Karpas-422 (cell line): ENCODE measurements at regions not wholly inside any gene's neighbourhood (a gene's known extent, or its start where the extent isn't known, plus 50 kb on each side); places are given as distances from the start of the nearest gene placed in this dataset.
"Not testable (repeated sequence)": the region's sequence is repeated elsewhere in the genome, so short reads cannot be mapped to it uniquely, and the experiment has no call there.

Source experiments
- DNase-seq: peaks from one replicate; pipeline ENCODE4 v3.0.0-alpha.2; 2015
- H2AFZ ChIP-seq: fragments of 200-600 bp; sonication (generic); 2 replicates; pipeline ENCODE4 v1.6.1; 2014; ENCODE audit warnings: antibody characterized with exemption, low read length, mixed read lengths
- H3K27ac ChIP-seq: fragments of 200-600 bp; sonication (generic); 2 replicates; pipeline ENCODE4 v1.5.1; 2014; ENCODE audit warnings: mild to moderate bottlenecking, low read length, moderate library complexity
- H3K27me3 ChIP-seq: fragments of 200-600 bp; sonication (generic); 2 replicates; pipeline ENCODE4 v1.6.1; 2014; ENCODE audit warnings: low read length, mixed read lengths
- H3K36me3 ChIP-seq: fragments of 200-600 bp; sonication (generic); 2 replicates; pipeline ENCODE4 v1.6.1; 2014; ENCODE audit warnings: low read length, mixed read lengths; ENCODE audit not compliant: insufficient read depth
- H3K4me1 ChIP-seq: fragments of 200-600 bp; sonication (generic); 2 replicates; pipeline ENCODE4 v1.6.1; 2014; ENCODE audit warnings: mild to moderate bottlenecking, low read length, mixed read lengths
- H3K4me2 ChIP-seq: fragments of 200-600 bp; sonication (generic); 2 replicates; pipeline ENCODE4 v1.6.1; 2014; ENCODE audit warnings: low read length, low read depth, mild to moderate bottlenecking; ENCODE audit not compliant: poor library complexity, severe bottlenecking
- H3K4me3 ChIP-seq: fragments of 200-600 bp; sonication (generic); 2 replicates; pipeline ENCODE4 v1.5.1; 2014; ENCODE audit warnings: mild to moderate bottlenecking, antibody characterized with exemption, low read length, mixed read lengths
- H3K79me2 ChIP-seq: fragments of 200-600 bp; sonication (generic); 2 replicates; pipeline ENCODE4 v1.6.1; 2014; ENCODE audit warnings: mild to moderate bottlenecking, low read length, mixed read lengths
- H3K9ac ChIP-seq: fragments of 200-600 bp; sonication (generic); 2 replicates; pipeline ENCODE4 v1.6.0; 2014; ENCODE audit warnings: low read length
- H3K9me2 ChIP-seq: fragments of 200-600 bp; sonication (generic), shearing (Covaris generic); replicated peaks from 2 replicates; pipeline ENCODE4 v1.6.0; 2014; ENCODE audit warnings: mild to moderate bottlenecking, low read length, moderate library complexity; ENCODE audit not compliant: insufficient read depth
- H3K9me3 ChIP-seq: fragments of 300-700, 200-600 bp; sonication (generic); 2 replicates; pipeline ENCODE4 v1.6.1; 2014; ENCODE audit warnings: low read length, mixed read lengths
- H4K20me1 ChIP-seq: fragments of 200-600 bp; sonication (generic); 2 replicates; pipeline ENCODE4 v1.6.1; 2014; ENCODE audit warnings: mild to moderate bottlenecking, antibody characterized with exemption, low read length, low read depth; ENCODE audit not compliant: insufficient read depth

DNA sequence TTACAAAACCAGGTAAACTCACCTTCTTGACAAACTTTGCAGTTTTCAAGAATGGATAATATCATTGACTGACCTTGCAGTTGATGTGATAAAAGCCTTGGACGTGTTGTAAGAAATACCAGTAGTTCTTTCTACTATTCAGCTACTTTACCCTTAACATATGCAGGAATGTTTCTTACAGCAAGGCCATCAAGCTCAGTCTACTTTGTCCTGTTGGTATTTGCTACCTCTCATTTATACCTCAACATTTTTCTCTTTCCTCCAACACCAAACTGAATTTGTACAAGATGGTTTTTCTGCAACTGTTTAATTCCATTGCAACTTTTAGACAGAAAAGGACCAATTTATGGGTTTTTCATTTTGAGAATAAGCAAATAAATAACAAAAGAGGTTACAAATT, 147.4 kb upstream of the BCHE start:
- Histone ChIP-seq H3K9me2 (no peaks in the 10 kb centered on the region), H4K20me1 (no peaks in the 10 kb centered on the region), H3K36me3 (no peaks in the 10 kb centered on the region), H3K9ac (no peak overlapping the region), H3K27ac (no peak overlapping the region), H3K27me3 (no peaks in the 10 kb centered on the region), H3K79me2 (no peaks in the 10 kb centered on the region), H2AFZ (no peak overlapping the region), H3K4me3 (no peak overlapping the region), H3K4me2 (no peak overlapping the region), H3K9me3 (no peaks in the 10 kb centered on the region; the same call in none of the 2 replicates), H3K4me1 (no peaks in the 10 kb centered on the region)
- DNase-seq = no peak

DNA sequence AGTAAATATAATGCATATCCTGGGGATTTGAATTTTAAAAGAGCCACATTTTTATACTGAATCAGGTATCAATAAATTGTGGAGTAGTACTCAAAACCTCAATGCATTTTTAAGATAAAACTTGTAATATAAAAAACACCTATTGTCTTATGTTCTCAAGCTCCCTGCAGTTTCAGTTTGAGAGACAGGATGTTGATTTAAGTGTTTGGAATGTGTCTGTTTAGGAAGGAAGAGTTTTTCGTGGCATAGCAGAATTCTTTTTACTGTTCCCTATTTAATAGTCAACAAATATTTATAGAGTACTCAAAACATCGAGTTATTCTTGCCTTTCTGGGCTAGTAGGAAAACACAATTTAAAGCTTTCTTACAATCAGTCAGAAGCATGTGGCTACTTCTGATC, 146.1 kb upstream of the BCHE start:
- Histone ChIP-seq H3K27ac (no peak overlapping the region), H2AFZ (no peak overlapping the region), H3K4me2 (no peak overlapping the region), H3K27me3 (no peaks in the 10 kb centered on the region), H3K79me2 (no peaks in the 10 kb centered on the region), H3K9ac (no peak overlapping the region), H3K4me1 (no peaks in the 10 kb centered on the region), H3K4me3 (no peak overlapping the region), H3K36me3 (no peaks in the 10 kb centered on the region), H3K9me2 (no peaks in the 10 kb centered on the region), H4K20me1 (no peaks in the 10 kb centered on the region), H3K9me3 (no peaks in the 10 kb centered on the region; the same call in none of the 2 replicates)
- no peak for DNase-seq

DNA sequence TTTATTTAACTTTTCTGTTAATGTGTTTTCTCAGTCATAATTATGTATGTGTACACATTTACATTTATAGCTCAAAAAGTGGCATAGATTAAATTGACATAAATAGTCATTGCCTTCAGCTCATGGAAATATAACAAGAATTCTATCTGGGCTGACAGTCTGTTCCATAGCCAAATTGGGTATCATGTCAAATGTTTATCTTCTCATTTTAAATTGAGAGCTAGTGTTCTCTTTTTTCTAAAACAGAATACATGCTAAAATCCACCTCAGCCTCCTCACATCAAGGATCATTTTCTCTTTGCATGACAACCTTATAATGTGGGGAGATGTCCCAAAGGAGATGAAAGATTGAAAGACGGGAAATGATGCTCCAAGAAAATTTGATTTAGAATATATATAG, 144.1 kb upstream of the BCHE start:
- no peaks in the 10 kb centered on the region for H3K36me3 ChIP-seq
- peaks cover 8% of the 10 kb centered on the region for H3K9me3 ChIP-seq
- DNase-seq = no peak
- H3K4me3 ChIP-seq = no peak overlapping the region
- no peaks in the 10 kb centered on the region for H3K9me2 ChIP-seq
- no peak overlapping the region for H3K27ac ChIP-seq
- no peaks in the 10 kb centered on the region for H3K79me2 ChIP-seq
- H2AFZ ChIP-seq = no peak overlapping the region
- H3K9ac ChIP-seq = no peak overlapping the region
- no peaks in the 10 kb centered on the region for H4K20me1 ChIP-seq
- no peaks in the 10 kb centered on the region for H3K27me3 ChIP-seq
- no peaks in the 10 kb centered on the region for H3K4me1 ChIP-seq
- no peak overlapping the region for H3K4me2 ChIP-seq

DNA sequence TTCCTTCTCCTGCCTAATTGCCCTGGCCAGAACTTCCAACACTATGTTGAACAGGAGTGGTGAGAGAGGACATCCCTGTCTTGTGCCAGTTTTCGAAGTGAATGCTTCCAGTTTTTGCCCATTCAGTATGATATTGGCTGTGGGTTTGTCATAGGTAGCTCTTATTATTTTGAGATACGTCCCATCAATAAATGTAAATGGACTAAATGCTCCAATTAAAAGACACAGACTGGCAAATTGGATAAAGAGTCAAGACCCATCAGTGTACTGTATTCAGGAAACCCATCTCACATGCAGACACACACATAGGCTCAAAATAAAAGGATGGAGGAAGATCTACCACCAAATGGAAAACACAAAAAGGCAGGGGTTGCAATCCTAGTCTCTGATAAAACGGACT, 123.6 kb upstream of the BCHE start:
- not testable (repeated sequence) for DNase-seq, H3K27ac ChIP-seq, H3K36me3 ChIP-seq, H3K9me3 ChIP-seq, H4K20me1 ChIP-seq, H3K79me2 ChIP-seq, H2AFZ ChIP-seq, H3K4me2 ChIP-seq, H3K9ac ChIP-seq, H3K9me2 ChIP-seq, H3K4me3 ChIP-seq, H3K27me3 ChIP-seq, H3K4me1 ChIP-seq

DNA sequence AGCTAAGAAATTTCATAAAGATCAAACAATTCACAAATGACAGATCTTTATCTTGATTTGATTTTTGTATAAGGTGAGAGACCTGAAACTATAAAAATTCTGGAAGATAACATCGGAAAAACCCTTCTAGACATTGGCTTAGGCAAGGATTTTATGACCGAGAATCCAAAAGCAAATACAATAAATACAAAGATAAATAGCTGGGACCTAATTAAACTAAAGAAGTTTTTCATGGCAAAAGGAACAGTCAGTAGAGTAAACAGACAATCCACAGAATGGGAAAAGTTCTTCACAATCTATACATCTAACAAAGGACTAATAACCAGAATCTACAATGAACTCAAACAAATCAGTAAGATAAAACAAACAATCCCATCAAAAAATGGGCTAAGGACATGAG, 116.9 kb upstream of the BCHE start:
- Histone ChIP-seq H3K4me1 (no peaks in the 10 kb centered on the region), H3K9me3 (peaks cover 13% of the 10 kb centered on the region), H2AFZ (no peak overlapping the region), H3K27me3 (no peaks in the 10 kb centered on the region), H3K27ac (no peak overlapping the region), H4K20me1 (no peaks in the 10 kb centered on the region), H3K9ac (no peak overlapping the region), H3K79me2 (no peaks in the 10 kb centered on the region), H3K4me2 (no peak overlapping the region), H3K9me2 (no peaks in the 10 kb centered on the region), H3K36me3 (no peaks in the 10 kb centered on the region), H3K4me3 (no peak overlapping the region)
- no peak for DNase-seq

DNA sequence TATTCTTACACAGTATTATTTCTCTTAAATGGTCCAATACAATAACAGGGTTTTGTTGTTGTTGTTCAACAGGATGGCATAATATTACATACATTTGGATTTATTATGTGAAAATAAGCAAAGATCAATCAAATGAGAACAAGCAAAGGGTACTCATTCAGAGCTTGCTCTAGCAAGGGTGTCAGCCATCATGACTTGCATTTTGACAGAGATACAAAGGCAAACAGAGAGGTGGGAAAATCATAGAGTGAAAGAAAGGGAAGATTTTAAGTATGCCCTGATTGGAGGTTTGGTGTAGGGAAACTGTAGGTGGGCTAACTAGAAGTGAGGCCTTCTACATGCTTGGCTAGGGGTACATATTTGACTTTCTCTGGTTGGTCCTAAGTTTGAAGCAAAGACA, 109.1 kb upstream of the BCHE start:
- Histone ChIP-seq H3K36me3 (no peaks in the 10 kb centered on the region), H3K79me2 (no peaks in the 10 kb centered on the region), H3K9me2 (no peaks in the 10 kb centered on the region), H2AFZ (no peak overlapping the region), H4K20me1 (no peaks in the 10 kb centered on the region), H3K4me3 (no peak overlapping the region), H3K9ac (no peak overlapping the region), H3K4me1 (no peaks in the 10 kb centered on the region), H3K27ac (no peak overlapping the region), H3K27me3 (no peaks in the 10 kb centered on the region), H3K4me2 (no peak overlapping the region), H3K9me3 (peaks cover 11% of the 10 kb centered on the region; the same call in 1 of the 2 replicates)
- no peak for DNase-seq

DNA sequence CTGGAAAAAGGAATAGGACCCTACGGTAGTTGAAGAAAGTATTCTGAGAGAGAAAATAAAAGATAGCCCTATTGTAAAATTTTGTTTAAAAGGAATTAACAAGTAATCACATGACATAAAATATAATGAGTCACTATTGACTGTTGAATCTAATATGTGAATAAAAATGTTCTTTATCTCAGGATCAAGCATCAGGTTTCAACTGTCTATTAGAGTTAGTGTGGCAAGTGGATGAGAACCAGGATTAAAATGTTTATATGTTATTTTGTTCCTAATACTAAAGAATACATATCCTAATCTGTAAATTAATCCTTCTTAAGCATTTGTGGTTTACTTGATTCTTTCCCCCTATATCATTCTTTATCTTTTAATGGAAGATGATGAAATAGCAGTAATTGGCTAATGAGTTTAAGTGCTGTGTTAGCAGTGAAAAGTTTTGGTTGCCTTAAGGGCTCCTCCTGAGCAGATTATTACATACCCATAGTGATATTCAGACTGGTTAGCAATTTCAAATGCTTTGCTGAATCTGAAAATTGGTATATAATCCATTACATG, 101.8 kb upstream of the BCHE start:
- Histone ChIP-seq H3K27ac (no peak overlapping the region), H3K36me3 (no peaks in the 10 kb centered on the region), H3K79me2 (no peaks in the 10 kb centered on the region), H3K27me3 (no peaks in the 10 kb centered on the region), H3K4me1 (no peaks in the 10 kb centered on the region), H3K4me2 (no peak overlapping the region), H3K9ac (no peak overlapping the region), H4K20me1 (no peaks in the 10 kb centered on the region), H3K9me3 (peaks cover 8% of the 10 kb centered on the region; the same call in 1 of the 2 replicates), H2AFZ (no peak overlapping the region), H3K4me3 (no peak overlapping the region), H3K9me2 (0 out of 2 replicates have a peak, but pooled peaks cover 3% of the 10 kb centered on the region)
- no peak for DNase-seq

DNA sequence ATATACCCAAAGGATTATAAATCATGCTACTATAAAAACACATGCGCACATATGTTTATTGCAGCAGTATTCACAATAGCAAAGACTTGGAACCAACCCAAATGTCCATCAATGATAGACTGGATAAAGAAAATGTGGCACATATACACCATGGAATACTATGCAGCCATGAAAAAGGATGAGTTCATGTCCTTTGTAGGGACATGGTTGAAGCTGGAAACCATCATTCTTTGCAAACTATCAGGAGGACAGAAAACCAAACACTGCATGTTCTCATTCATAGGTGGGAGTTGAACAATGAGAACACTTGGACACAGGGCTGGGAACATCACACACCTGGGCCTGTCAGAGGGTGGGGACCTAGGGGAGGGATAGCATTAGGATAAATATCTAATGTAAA, 98.9 kb upstream of the BCHE start:
- not testable (repeated sequence) for H3K4me2 ChIP-seq, H4K20me1 ChIP-seq, H3K79me2 ChIP-seq, H2AFZ ChIP-seq, H3K4me1 ChIP-seq, H3K4me3 ChIP-seq, H3K9ac ChIP-seq, H3K36me3 ChIP-seq, H3K27me3 ChIP-seq, H3K27ac ChIP-seq, H3K9me2 ChIP-seq, DNase-seq, H3K9me3 ChIP-seq

DNA sequence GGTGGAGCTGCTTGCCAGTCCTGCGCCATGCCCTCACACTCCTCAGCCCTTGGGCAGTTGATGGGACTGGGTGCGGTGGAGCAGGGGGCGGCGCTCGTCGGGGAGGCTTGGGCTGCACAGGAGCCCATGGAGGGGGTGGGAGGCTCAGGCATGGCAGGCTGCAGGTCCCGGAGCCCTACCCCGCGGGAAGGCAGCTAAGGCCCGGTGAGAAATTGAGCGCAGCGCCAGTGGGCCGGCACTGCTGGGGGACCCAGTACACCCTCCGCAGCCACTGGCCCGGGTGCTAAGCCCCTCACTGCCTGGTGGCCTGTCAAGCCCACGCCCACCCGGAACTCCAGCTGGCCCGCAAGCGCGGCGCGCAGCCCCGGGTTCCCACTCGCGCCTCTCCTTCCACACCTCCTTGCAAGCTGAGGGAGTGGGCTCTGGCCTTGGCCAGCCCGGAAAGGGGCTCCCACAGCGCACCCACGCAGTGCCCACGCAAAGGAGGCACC, 87.1 kb upstream of the BCHE start:
- not testable (repeated sequence) for H4K20me1 ChIP-seq, H3K27ac ChIP-seq, H3K9me2 ChIP-seq, DNase-seq, H2AFZ ChIP-seq, H3K4me1 ChIP-seq, H3K27me3 ChIP-seq, H3K9me3 ChIP-seq, H3K4me2 ChIP-seq, H3K4me3 ChIP-seq, H3K36me3 ChIP-seq, H3K9ac ChIP-seq, H3K79me2 ChIP-seq
